SK-N-SH (cell line): ENCODE measurements at regions not wholly inside any gene's neighbourhood (a gene's known extent, or its start where the extent isn't known, plus 50 kb on each side); places are given as distances from the start of the nearest gene placed in this dataset.

Source experiments
- CHD2 ChIP-seq: fragments of 150-350 bp; IDR thresholded peaks from 2 replicates; pipeline ENCODE4 v1.6.1; 2018; ENCODE audit warnings: low read length; ENCODE audit not compliant: partially characterized antibody
- CTCF ChIP-seq: fragments of 200-600 bp; sonication (generic); IDR thresholded peaks from 2 replicates; pipeline ENCODE4 v1.6.1; 2017; ENCODE audit warnings: antibody characterized with exemption, mild to moderate bottlenecking, moderate library complexity
- EP300 ChIP-seq, 2 experiments: IDR thresholded peaks; 2 replicates each; pipeline versions ENCODE4 v1.4.0 to v1.6.1; 2012; ENCODE audit warnings: borderline replicate concordance in 1 of 2, low read depth in 1 of 2, low read length in 1 of 2
- EZH2phosphoT487 ChIP-seq: fragments of 200-600 bp; sonication (generic); IDR thresholded peaks from 2 replicates; pipeline ENCODE4 v1.6.1; 2017; ENCODE audit warnings: low read depth, mixed run types, mild to moderate bottlenecking, antibody characterized with exemption, moderate library complexity, borderline replicate concordance
- JUND ChIP-seq: IDR thresholded peaks from 2 replicates; pipeline ENCODE4 v1.4.0; 2012
- MXI1 ChIP-seq: IDR thresholded peaks from 2 replicates; pipeline ENCODE4 v1.6.1; 2012; ENCODE audit warnings: mild to moderate bottlenecking, low read depth, low read length, improper control_type of control experiment
- POLR2AphosphoS5 ChIP-seq: IDR thresholded peaks from 2 replicates; pipeline ENCODE4 v1.6.1; 2012; ENCODE audit warnings: low read depth, low read length
- RAD21 ChIP-seq: IDR thresholded peaks from 2 replicates; pipeline ENCODE4 v1.6.1; 2012; ENCODE audit warnings: mild to moderate bottlenecking, low read length
- RFX5 ChIP-seq: IDR thresholded peaks from 2 replicates; pipeline ENCODE4 v1.6.1; 2012; ENCODE audit warnings: mild to moderate bottlenecking, improper control_type of control experiment, low read length
- SIN3A ChIP-seq: IDR thresholded peaks from 2 replicates; pipeline ENCODE4 v1.6.1; 2012; ENCODE audit warnings: low read depth, mild to moderate bottlenecking, low read length, moderate library complexity, borderline replicate concordance
- SMC3 ChIP-seq: IDR thresholded peaks from 2 replicates; pipeline ENCODE4 v1.6.1; 2012; ENCODE audit warnings: low read depth, low read length, improper control_type of control experiment
- YY1 ChIP-seq: IDR thresholded peaks from 2 replicates; pipeline ENCODE4 v1.4.0; 2012; ENCODE audit warnings: low read depth, mild to moderate bottlenecking
- TF ChIP-seq, protein P1 (sequence below): IDR thresholded peaks from 2 replicates; pipeline ENCODE4 v1.6.1; 2012; ENCODE audit warnings: mild to moderate bottlenecking, low read depth, low read length, moderate library complexity

- TF ChIP-seq CTCF (no peak), POLR2AphosphoS5 (no peak), EZH2phosphoT487 (no peak), SMC3 (no peak), EP300 (IDR thresholded peaks at IDR 0.05; ENCODE audit: borderline replicate concordance in 1 of 2, low read depth in 1 of 2, low read length in 1 of 2) (no peak), CHD2 (no peak), SIN3A (no peak), RAD21 (no peak), RFX5 (no peak), YY1 (no peak), JUND (no peak), MXI1 (no peak)
- TF ChIP-seq, protein P1, sequence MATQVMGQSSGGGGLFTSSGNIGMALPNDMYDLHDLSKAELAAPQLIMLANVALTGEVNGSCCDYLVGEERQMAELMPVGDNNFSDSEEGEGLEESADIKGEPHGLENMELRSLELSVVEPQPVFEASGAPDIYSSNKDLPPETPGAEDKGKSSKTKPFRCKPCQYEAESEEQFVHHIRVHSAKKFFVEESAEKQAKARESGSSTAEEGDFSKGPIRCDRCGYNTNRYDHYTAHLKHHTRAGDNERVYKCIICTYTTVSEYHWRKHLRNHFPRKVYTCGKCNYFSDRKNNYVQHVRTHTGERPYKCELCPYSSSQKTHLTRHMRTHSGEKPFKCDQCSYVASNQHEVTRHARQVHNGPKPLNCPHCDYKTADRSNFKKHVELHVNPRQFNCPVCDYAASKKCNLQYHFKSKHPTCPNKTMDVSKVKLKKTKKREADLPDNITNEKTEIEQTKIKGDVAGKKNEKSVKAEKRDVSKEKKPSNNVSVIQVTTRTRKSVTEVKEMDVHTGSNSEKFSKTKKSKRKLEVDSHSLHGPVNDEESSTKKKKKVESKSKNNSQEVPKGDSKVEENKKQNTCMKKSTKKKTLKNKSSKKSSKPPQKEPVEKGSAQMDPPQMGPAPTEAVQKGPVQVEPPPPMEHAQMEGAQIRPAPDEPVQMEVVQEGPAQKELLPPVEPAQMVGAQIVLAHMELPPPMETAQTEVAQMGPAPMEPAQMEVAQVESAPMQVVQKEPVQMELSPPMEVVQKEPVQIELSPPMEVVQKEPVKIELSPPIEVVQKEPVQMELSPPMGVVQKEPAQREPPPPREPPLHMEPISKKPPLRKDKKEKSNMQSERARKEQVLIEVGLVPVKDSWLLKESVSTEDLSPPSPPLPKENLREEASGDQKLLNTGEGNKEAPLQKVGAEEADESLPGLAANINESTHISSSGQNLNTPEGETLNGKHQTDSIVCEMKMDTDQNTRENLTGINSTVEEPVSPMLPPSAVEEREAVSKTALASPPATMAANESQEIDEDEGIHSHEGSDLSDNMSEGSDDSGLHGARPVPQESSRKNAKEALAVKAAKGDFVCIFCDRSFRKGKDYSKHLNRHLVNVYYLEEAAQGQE: peak; percentile 88
Measured at GRCh38 chr1:38680801-38681510, 178.6 kb downstream of the RRAGC start.
